DOHH2 (cell line): ENCODE measurements at regions not wholly inside any gene's neighbourhood (a gene's known extent, or its start where the extent isn't known, plus 50 kb on each side); places are given as distances from the start of the nearest gene placed in this dataset.

Experiments used
- H3F3A ChIP-seq: fragments of 200-600 bp; sonication (generic), shearing (Covaris generic); 2 replicates; pipeline ENCODE4 v1.6.0; 2016; ENCODE audit warnings: antibody characterized with exemption, mild to moderate bottlenecking; ENCODE audit not compliant: control insufficient read depth, insufficient read depth
- H3K27ac ChIP-seq: fragments of 200-600 bp; sonication (generic); 2 replicates; pipeline ENCODE4 v1.5.1; 2014; ENCODE audit warnings: low read depth, mild to moderate bottlenecking, low read length, moderate library complexity
- H3K27me3 ChIP-seq: fragments of 200-600 bp; sonication (generic); 2 replicates; pipeline ENCODE4 v1.6.1; 2014; ENCODE audit warnings: mild to moderate bottlenecking, low read length, mixed read lengths; ENCODE audit not compliant: control insufficient read depth
- H3K36me3 ChIP-seq: fragments of 200-600 bp; sonication (generic); 2 replicates; pipeline ENCODE4 v1.6.1; 2014; ENCODE audit warnings: mild to moderate bottlenecking, low read length, moderate library complexity, mixed read lengths; ENCODE audit not compliant: control insufficient read depth
- H3K4me1 ChIP-seq: fragments of 200-600 bp; sonication (generic); 2 replicates; pipeline ENCODE4 v1.6.1; 2014; ENCODE audit warnings: mild to moderate bottlenecking, low read length, mixed read lengths; ENCODE audit not compliant: control insufficient read depth
- H3K4me2 ChIP-seq: fragments of 200-600 bp; sonication (generic); 2 replicates; pipeline ENCODE4 v1.6.0; 2014; ENCODE audit warnings: mild to moderate bottlenecking, low read length, moderate library complexity
- H3K4me3 ChIP-seq: fragments of 200-600 bp; sonication (generic); 2 replicates; pipeline ENCODE4 v1.5.1; 2014; ENCODE audit warnings: mild to moderate bottlenecking, low read length, mixed read lengths
- H3K79me2 ChIP-seq: fragments of 200-600 bp; sonication (generic); 2 replicates; pipeline ENCODE4 v1.6.1; 2014; ENCODE audit warnings: mild to moderate bottlenecking, low read length, mixed read lengths; ENCODE audit not compliant: control insufficient read depth
- H3K9me2 ChIP-seq: fragments of 200-600 bp; sonication (generic); replicated peaks from 2 replicates; pipeline ENCODE4 v1.6.1; 2014; ENCODE audit warnings: mild to moderate bottlenecking, low read length, mixed read lengths; ENCODE audit not compliant: control insufficient read depth
- H3K9me3 ChIP-seq: fragments of 200-600 bp; sonication (generic); 2 replicates; pipeline ENCODE4 v1.6.1; 2014; ENCODE audit warnings: antibody characterized with exemption, low read length, mixed read lengths; ENCODE audit not compliant: control insufficient read depth, insufficient read depth
- H4K20me1 ChIP-seq: fragments of 200-600 bp; sonication (generic); 2 replicates; pipeline ENCODE4 v1.6.0; 2014; ENCODE audit warnings: low read depth, mild to moderate bottlenecking, antibody characterized with exemption, low read length, moderate library complexity; ENCODE audit not compliant: control insufficient read depth, insufficient read depth
- CTCF ChIP-seq: fragments of 200-600 bp; sonication (generic); IDR thresholded peaks from one replicate; pipeline ENCODE4 v1.5.1; 2014; ENCODE audit warnings: antibody characterized with exemption, mild to moderate bottlenecking, low read depth, low read length; ENCODE audit not compliant: poor library complexity, severe bottlenecking
- EZH2phosphoT487 ChIP-seq: fragments of 200-600 bp; sonication (generic); IDR thresholded peaks from 2 replicates; pipeline ENCODE4 v1.6.1; 2017; ENCODE audit warnings: borderline replicate concordance, mild to moderate bottlenecking, antibody characterized with exemption, low read length, moderate library complexity, mixed read lengths

- no peak overlapping the region for H3K4me3 ChIP-seq
- H3K36me3 ChIP-seq = no peaks in the 10 kb centered on the region
- TF ChIP-seq EZH2phosphoT487 (no peak), CTCF (no peak)
- H3K27ac ChIP-seq = no peak overlapping the region
- no peaks in the 10 kb centered on the region for H3K9me2 ChIP-seq
- H3K4me1 ChIP-seq = no peaks in the 10 kb centered on the region
- no peaks in the 10 kb centered on the region for H3K9me3 ChIP-seq
- H4K20me1 ChIP-seq = no peaks in the 10 kb centered on the region
- no peak overlapping the region for H3K4me2 ChIP-seq
- H3F3A ChIP-seq = no peaks in the 10 kb centered on the region
- H3K27me3 ChIP-seq = no peaks in the 10 kb centered on the region
- no peaks in the 10 kb centered on the region for H3K79me2 ChIP-seq
Observed at GRCh38 chr10:108399465-108399864, 1235.0 kb upstream of the SORCS1 start.

GRCh38 chr10:108393089-108393488 lies 1228.6 kb upstream of the SORCS1 start:
- H3K27me3 ChIP-seq = no peaks in the 10 kb centered on the region
- no peak for TF ChIP-seq CTCF
- TF ChIP-seq EZH2phosphoT487 = no peak
- H4K20me1 ChIP-seq = no peaks in the 10 kb centered on the region
- no peaks in the 10 kb centered on the region for H3K36me3 ChIP-seq
- H3K4me1 ChIP-seq = no peaks in the 10 kb centered on the region
- H3F3A ChIP-seq = no peaks in the 10 kb centered on the region
- H3K27ac ChIP-seq = no peak overlapping the region
- H3K9me2 ChIP-seq = no peaks in the 10 kb centered on the region
- H3K4me2 ChIP-seq = no peak overlapping the region
- H3K4me3 ChIP-seq = no peak overlapping the region
- no peaks in the 10 kb centered on the region for H3K9me3 ChIP-seq
- no peaks in the 10 kb centered on the region for H3K79me2 ChIP-seq

GRCh38 chr10:108392286-108392685 lies 1227.8 kb upstream of the SORCS1 start:
- TF ChIP-seq EZH2phosphoT487 (no peak), CTCF (no peak)
- H3K4me3 ChIP-seq = no peak overlapping the region
- no peaks in the 10 kb centered on the region for H4K20me1 ChIP-seq
- no peak overlapping the region for H3K27ac ChIP-seq
- H3F3A ChIP-seq = no peaks in the 10 kb centered on the region
- H3K4me1 ChIP-seq = no peaks in the 10 kb centered on the region
- no peaks in the 10 kb centered on the region for H3K79me2 ChIP-seq
- H3K9me2 ChIP-seq = no peaks in the 10 kb centered on the region
- no peaks in the 10 kb centered on the region for H3K27me3 ChIP-seq
- H3K9me3 ChIP-seq = no peaks in the 10 kb centered on the region
- no peaks in the 10 kb centered on the region for H3K36me3 ChIP-seq
- no peak overlapping the region for H3K4me2 ChIP-seq

GRCh38 chr10:108388706-108389105 lies 1224.2 kb upstream of the SORCS1 start:
- Histone ChIP-seq H3K9me3 (no peaks in the 10 kb centered on the region), H3F3A (no peaks in the 10 kb centered on the region), H4K20me1 (no peaks in the 10 kb centered on the region), H3K27me3 (no peaks in the 10 kb centered on the region), H3K79me2 (no peaks in the 10 kb centered on the region), H3K4me3 (no peak overlapping the region), H3K4me1 (no peaks in the 10 kb centered on the region), H3K27ac (no peak overlapping the region), H3K36me3 (no peaks in the 10 kb centered on the region), H3K9me2 (no peaks in the 10 kb centered on the region), H3K4me2 (no peak overlapping the region)
- TF ChIP-seq EZH2phosphoT487 (no peak), CTCF (no peak)
